ENCODE measurements at regions not wholly inside any gene's neighbourhood (a gene's known extent, or its start where the extent isn't known, plus 50 kb on each side); places are given as distances from the start of the nearest gene placed in this dataset.

GRCh38 chr12:77535734-77536133 is 295.0 kb upstream of the NAV3 start (continued):
- TF ChIP-seq, protein P1, sequence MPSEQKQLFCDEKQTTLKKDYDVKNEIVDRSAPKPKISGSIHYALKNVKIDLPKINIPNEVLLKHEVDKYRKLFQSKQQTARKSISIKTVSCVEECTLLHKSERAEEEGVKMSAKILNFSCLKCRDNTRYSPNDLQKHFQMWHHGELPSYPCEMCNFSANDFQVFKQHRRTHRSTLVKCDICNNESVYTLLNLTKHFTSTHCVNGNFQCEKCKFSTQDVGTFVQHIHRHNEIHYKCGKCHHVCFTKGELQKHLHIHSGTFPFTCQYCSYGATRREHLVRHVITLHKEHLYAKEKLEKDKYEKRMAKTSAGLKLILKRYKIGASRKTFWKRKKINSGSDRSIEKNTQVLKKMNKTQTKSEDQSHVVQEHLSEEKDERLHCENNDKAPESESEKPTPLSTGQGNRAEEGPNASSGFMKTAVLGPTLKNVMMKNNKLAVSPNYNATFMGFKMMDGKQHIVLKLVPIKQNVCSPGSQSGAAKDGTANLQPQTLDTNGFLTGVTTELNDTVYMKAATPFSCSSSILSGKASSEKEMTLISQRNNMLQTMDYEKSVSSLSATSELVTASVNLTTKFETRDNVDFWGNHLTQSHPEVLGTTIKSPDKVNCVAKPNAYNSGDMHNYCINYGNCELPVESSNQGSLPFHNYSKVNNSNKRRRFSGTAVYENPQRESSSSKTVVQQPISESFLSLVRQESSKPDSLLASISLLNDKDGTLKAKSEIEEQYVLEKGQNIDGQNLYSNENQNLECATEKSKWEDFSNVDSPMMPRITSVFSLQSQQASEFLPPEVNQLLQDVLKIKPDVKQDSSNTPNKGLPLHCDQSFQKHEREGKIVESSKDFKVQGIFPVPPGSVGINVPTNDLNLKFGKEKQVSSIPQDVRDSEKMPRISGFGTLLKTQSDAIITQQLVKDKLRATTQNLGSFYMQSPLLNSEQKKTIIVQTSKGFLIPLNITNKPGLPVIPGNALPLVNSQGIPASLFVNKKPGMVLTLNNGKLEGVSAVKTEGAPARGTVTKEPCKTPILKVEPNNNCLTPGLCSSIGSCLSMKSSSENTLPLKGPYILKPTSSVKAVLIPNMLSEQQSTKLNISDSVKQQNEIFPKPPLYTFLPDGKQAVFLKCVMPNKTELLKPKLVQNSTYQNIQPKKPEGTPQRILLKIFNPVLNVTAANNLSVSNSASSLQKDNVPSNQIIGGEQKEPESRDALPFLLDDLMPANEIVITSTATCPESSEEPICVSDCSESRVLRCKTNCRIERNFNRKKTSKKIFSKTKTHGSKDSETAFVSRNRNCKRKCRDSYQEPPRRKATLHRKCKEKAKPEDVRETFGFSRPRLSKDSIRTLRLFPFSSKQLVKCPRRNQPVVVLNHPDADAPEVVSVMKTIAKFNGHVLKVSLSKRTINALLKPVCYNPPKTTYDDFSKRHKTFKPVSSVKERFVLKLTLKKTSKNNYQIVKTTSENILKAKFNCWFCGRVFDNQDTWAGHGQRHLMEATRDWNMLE (tag by site-specific recombination; conservative IDR thresholded peaks at IDR 0.05; ENCODE audit: low read depth): no peak
- TF ChIP-seq ZNF571 (tag by site-specific recombination; IDR thresholded peaks at IDR 0.05): no peak

DNA sequence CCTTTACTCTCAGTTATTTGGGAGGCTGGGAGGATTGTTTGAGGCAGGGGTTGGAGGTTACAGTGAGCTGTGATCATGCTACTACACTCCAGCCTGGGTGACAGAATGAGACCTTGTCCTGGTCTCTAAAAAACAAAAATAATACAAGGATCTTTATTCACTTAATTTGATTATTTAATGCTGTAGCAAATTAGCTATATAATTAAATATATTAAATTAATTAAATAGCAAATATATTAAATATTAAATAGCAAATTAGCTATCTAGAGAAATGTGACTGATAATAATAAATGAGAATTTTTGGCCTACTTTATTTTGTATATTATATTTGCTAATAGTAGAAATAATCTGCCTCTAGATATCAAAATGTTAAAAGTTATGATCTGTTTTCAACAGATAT is 298.8 kb upstream of the NAV3 start:
- no peaks in the 10 kb centered on the region for H3K36me3 ChIP-seq (ENCODE audit: control insufficient read depth in 2 of 2, insufficient read depth in 1 of 2, low read length in 2 of 2)
- CTCF ChIA-PET: interaction anchor here (0.6 to 1.0 kb wide), 2 partner anchors 163 to 521 kb away, joined by 3 read pairs; no protein-coding TSS in a partner anchor
- POLR2A ChIA-PET: no interaction called here
- H3K4me1 ChIP-seq (ENCODE audit: control insufficient read depth, insufficient read depth, low read length): no peaks in the 10 kb centered on the region
- no peak for TF ChIP-seq ZNF585B (tag by site-specific recombination; IDR thresholded peaks at IDR 0.05)
- TF ChIP-seq, protein P2, sequence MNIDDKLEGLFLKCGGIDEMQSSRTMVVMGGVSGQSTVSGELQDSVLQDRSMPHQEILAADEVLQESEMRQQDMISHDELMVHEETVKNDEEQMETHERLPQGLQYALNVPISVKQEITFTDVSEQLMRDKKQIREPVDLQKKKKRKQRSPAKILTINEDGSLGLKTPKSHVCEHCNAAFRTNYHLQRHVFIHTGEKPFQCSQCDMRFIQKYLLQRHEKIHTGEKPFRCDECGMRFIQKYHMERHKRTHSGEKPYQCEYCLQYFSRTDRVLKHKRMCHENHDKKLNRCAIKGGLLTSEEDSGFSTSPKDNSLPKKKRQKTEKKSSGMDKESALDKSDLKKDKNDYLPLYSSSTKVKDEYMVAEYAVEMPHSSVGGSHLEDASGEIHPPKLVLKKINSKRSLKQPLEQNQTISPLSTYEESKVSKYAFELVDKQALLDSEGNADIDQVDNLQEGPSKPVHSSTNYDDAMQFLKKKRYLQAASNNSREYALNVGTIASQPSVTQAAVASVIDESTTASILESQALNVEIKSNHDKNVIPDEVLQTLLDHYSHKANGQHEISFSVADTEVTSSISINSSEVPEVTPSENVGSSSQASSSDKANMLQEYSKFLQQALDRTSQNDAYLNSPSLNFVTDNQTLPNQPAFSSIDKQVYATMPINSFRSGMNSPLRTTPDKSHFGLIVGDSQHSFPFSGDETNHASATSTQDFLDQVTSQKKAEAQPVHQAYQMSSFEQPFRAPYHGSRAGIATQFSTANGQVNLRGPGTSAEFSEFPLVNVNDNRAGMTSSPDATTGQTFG (tag by site-specific recombination; IDR thresholded peaks at IDR 0.05; ENCODE audit: borderline replicate concordance): no peak
- TF ChIP-seq ZBTB11 (tag by site-specific recombination; conservative IDR thresholded peaks at IDR 0.05; ENCODE audit: low read depth): no peak
- TF ChIP-seq ZNF132 (tag by site-specific recombination; IDR thresholded peaks at IDR 0.05; ENCODE audit: borderline replicate concordance): no peak
- TF ChIP-seq BCL11A (tag by site-specific recombination; IDR thresholded peaks at IDR 0.05; ENCODE audit: low read depth): no peak
- no peak for TF ChIP-seq ZNF830 (tag by site-specific recombination; IDR thresholded peaks at IDR 0.05; ENCODE audit: low read depth)
- TF ChIP-seq ZSCAN18 (tag by site-specific recombination; IDR thresholded peaks at IDR 0.05): no peak
- TF ChIP-seq ZNF792 (tag by site-specific recombination; IDR thresholded peaks at IDR 0.05): no peak
- no peak for TF ChIP-seq ZNF776 (tag by site-specific recombination; IDR thresholded peaks at IDR 0.05; ENCODE audit: borderline replicate concordance)
- TF ChIP-seq HIC1 (tag by site-specific recombination; IDR thresholded peaks at IDR 0.05): no peak
- H3K9me3 ChIP-seq (ENCODE audit: control insufficient read depth, insufficient read depth, low read depth, low read length): no peaks in the 10 kb centered on the region
- H3K4me3 ChIP-seq (ENCODE audit: low read depth, low read length): no peak overlapping the region
- no peak overlapping the region for H3K27ac ChIP-seq (ENCODE audit: extremely low read depth, low read depth, low read length)

Measured in HEK293 (cell line).